Keratinocyte (primary cell): ENCODE measurements at regions not wholly inside any gene's neighbourhood (a gene's known extent, or its start where the extent isn't known, plus 50 kb on each side); places are given as distances from the start of the nearest gene placed in this dataset.
A peak's percentile ranks its signal among the peaks of the same experiment; 100 is the strongest.

Source experiments
- DNase-seq: peaks from one replicate; pipeline ENCODE4 v3.0.0-alpha.2; 2011; ENCODE audit warnings: low read depth, missing footprints, low spot score
- FAIRE-seq: peaks from 2 replicates; lab custom pipeline; 2011; peaks lifted over from hg19 to GRCh38; lab: Jason Lieb, UNC
- H2AFZ ChIP-seq: 2 replicates; pipeline ENCODE4 v1.6.0; 2012; ENCODE audit warnings: low read length, control low read depth, inconsistent platforms; ENCODE audit not compliant: control insufficient read depth
- H3K27ac ChIP-seq: 2 replicates; pipeline ENCODE4 v1.5.1; 2011; ENCODE audit warnings: low read length; ENCODE audit not compliant: control insufficient read depth, insufficient read depth
- H3K27me3 ChIP-seq: 3 replicates; pipeline ENCODE4 v1.6.0; 2011; ENCODE audit warnings: low read length; ENCODE audit not compliant: control insufficient read depth, insufficient read depth; ENCODE audit errors: extremely low read depth
- H3K36me3 ChIP-seq, 2 experiments: 2 replicates in 1 of 2; 3 replicates in 1 of 2; pipeline ENCODE4 v1.5.1; 2011; ENCODE audit warnings: low read length in 2 of 2, mild to moderate bottlenecking in 1 of 2; ENCODE audit not compliant: control insufficient read depth in 2 of 2, insufficient read depth in 2 of 2; ENCODE audit errors: extremely low read depth in 1 of 2
- H3K4me1 ChIP-seq: 3 replicates; pipeline ENCODE4 v1.5.1; 2011; ENCODE audit warnings: low read length; ENCODE audit not compliant: control insufficient read depth, insufficient read depth; ENCODE audit errors: extremely low read depth
- H3K4me2 ChIP-seq: 3 replicates; pipeline ENCODE4 v1.6.0; 2011; ENCODE audit warnings: low read depth, low read length; ENCODE audit not compliant: control insufficient read depth, insufficient read depth; ENCODE audit errors: extremely low read depth
- H3K4me3 ChIP-seq, 3 experiments: fragments of 200-600 bp in 1 of 3; sonication (generic) in 1 of 3; 2 replicates in 2 of 3; 3 replicates in 1 of 3; pipeline ENCODE4 v1.5.1; 2011 to 2016; ENCODE audit warnings: low read length in 3 of 3, mild to moderate bottlenecking in 3 of 3, control low read depth in 2 of 3, inconsistent platforms in 1 of 3, low read depth in 1 of 3, mixed read lengths in 1 of 3, mixed run types in 1 of 3, moderate library complexity in 1 of 3; ENCODE audit not compliant: control insufficient read depth in 2 of 3, insufficient read depth in 2 of 3; ENCODE audit errors: extremely low read depth in 1 of 3
- H3K79me2 ChIP-seq: 2 replicates; pipeline ENCODE4 v1.6.0; 2012; ENCODE audit warnings: low read length; ENCODE audit not compliant: control insufficient read depth, insufficient read depth
- H3K9ac ChIP-seq: 3 replicates; pipeline ENCODE4 v1.6.0; 2011; ENCODE audit warnings: low read length; ENCODE audit not compliant: control insufficient read depth, insufficient read depth; ENCODE audit errors: extremely low read depth
- H3K9me1 ChIP-seq: 3 replicates; pipeline ENCODE4 v1.6.0; 2011; ENCODE audit warnings: low read length; ENCODE audit not compliant: control insufficient read depth, insufficient read depth; ENCODE audit errors: extremely low read depth
- H3K9me3 ChIP-seq: 2 replicates; pipeline ENCODE4 v1.5.1; 2012; ENCODE audit warnings: low read depth, low read length; ENCODE audit not compliant: control insufficient read depth
- H4K20me1 ChIP-seq: 3 replicates; pipeline ENCODE4 v1.6.0; 2011; ENCODE audit warnings: low read length; ENCODE audit not compliant: control insufficient read depth, insufficient read depth; ENCODE audit errors: extremely low read depth
- EZH2 ChIP-seq: IDR thresholded peaks from one replicate; pipeline ENCODE4 v1.6.1; 2012; ENCODE audit warnings: inconsistent platforms, mild to moderate bottlenecking, low read length, moderate library complexity
- dilution Hi-C: fragments of 300-500 bp; cut with MboI; formaldehyde crosslinking; loops from one replicate; pipeline ENCODE4 v1.7.0; 2020; ENCODE audit warnings: low sequenced_read_pairs; ENCODE audit not compliant: extremely low pct_ligation_motif_present
- TF ChIP-seq, protein P1 (sequence below), 3 experiments: IDR thresholded peaks in 1 of 3; conservative IDR thresholded peaks in 1 of 3; optimal IDR thresholded peaks in 1 of 3; 2 replicates in 2 of 3; 3 replicates in 1 of 3; pipeline versions ENCODE3 to v1.5.1; 2011; ENCODE audit warnings: low read length in 3 of 3, mild to moderate bottlenecking in 3 of 3, moderate library complexity in 2 of 3, control low read depth in 1 of 3, inconsistent platforms in 1 of 3; ENCODE audit not compliant: insufficient read depth in 2 of 3; ENCODE audit errors: extremely low read depth in 1 of 3

DNA sequence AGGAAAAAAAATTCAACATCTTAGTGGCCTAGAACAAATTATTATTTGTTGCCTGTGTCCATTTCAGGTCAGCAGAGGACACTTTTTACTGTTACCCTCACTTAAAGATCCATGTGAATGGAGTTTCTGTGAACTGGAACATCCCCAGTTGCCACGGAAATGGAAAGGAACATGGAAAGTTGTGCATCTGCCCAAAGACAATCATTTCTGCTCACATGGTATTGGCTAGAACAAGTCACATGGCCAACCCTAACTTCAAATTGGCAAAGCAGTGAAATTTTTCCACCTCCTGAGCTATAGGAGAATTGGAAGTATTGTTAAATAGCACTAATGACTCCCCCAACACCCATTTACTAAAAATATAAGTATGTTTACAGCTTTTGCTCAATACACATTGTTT, 71.2 kb upstream of the CCBE1 start:
- FAIRE-seq: no peak
- dilution Hi-C loops: no loop called here
- no peaks in the 10 kb centered on the region for H3K36me3 ChIP-seq
- H3K4me1 ChIP-seq: peaks cover 3% of the 10 kb centered on the region
- no peaks in the 10 kb centered on the region for H4K20me1 ChIP-seq
- TF ChIP-seq EZH2: no peak
- TF ChIP-seq, protein P1, sequence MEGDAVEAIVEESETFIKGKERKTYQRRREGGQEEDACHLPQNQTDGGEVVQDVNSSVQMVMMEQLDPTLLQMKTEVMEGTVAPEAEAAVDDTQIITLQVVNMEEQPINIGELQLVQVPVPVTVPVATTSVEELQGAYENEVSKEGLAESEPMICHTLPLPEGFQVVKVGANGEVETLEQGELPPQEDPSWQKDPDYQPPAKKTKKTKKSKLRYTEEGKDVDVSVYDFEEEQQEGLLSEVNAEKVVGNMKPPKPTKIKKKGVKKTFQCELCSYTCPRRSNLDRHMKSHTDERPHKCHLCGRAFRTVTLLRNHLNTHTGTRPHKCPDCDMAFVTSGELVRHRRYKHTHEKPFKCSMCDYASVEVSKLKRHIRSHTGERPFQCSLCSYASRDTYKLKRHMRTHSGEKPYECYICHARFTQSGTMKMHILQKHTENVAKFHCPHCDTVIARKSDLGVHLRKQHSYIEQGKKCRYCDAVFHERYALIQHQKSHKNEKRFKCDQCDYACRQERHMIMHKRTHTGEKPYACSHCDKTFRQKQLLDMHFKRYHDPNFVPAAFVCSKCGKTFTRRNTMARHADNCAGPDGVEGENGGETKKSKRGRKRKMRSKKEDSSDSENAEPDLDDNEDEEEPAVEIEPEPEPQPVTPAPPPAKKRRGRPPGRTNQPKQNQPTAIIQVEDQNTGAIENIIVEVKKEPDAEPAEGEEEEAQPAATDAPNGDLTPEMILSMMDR (optimal IDR thresholded peaks at IDR 0.05 in 1 of 3, IDR thresholded peaks at IDR 0.05 in 1 of 3, conservative IDR thresholded peaks at IDR 0.05 in 1 of 3; ENCODE audit: extremely low read depth in 1 of 3, insufficient read depth in 2 of 3, low read length in 3 of 3): no peak
- DNase-seq: no peak
- H3K4me2 ChIP-seq: no peak overlapping the region
- H3K9me3 ChIP-seq: no peaks in the 10 kb centered on the region
- H3K9ac ChIP-seq: no peak overlapping the region
- H3K9me1 ChIP-seq: no peaks in the 10 kb centered on the region
- H3K27ac ChIP-seq: no peak overlapping the region
- no peak overlapping the region for H3K4me3 ChIP-seq
- no peaks in the 10 kb centered on the region for H3K79me2 ChIP-seq
- H3K27me3 ChIP-seq: no peaks in the 10 kb centered on the region
- H2AFZ ChIP-seq: no peak overlapping the region

DNA sequence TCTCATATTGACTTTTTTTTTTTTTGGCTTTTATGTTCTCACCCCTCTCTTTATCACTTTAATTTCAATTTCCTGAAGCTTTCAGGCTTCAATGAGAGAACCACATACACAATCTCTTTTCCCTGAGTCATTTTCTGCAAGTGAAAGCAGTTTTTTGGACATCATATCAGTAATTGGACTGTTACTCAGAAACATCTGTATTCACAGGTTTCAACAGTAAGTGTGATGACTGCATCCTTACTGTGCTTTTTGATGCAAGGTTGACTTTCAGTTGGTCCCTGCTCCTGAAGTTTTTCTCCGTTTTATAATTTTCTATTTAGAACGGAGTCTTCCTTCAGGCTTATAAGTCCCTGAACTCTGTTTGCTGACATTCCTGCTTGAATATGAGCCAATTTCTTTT, 70.5 kb upstream of the CCBE1 start:
- Histone ChIP-seq H3K4me3 (peak overlapping the region in 1 of 3 experiments; percentile 28), H3K9ac (no peak overlapping the region), H3K9me1 (no peaks in the 10 kb centered on the region), H3K27me3 (no peaks in the 10 kb centered on the region), H3K9me3 (no peaks in the 10 kb centered on the region), H3K79me2 (no peaks in the 10 kb centered on the region), H3K36me3 (no peaks in the 10 kb centered on the region), H3K4me1 (peaks cover 3% of the 10 kb centered on the region), H2AFZ (peak overlapping the region; percentile 50), H4K20me1 (no peaks in the 10 kb centered on the region), H3K27ac (no peak overlapping the region), H3K4me2 (peak overlapping the region; percentile 53)
- TF ChIP-seq EZH2: no peak
- TF ChIP-seq, protein P1 (optimal IDR thresholded peaks at IDR 0.05 in 1 of 3, IDR thresholded peaks at IDR 0.05 in 1 of 3, conservative IDR thresholded peaks at IDR 0.05 in 1 of 3; ENCODE audit: extremely low read depth in 1 of 3, insufficient read depth in 2 of 3, low read length in 3 of 3): no peak
- dilution Hi-C loops: no loop called here
- FAIRE-seq: peak; percentile 48
- peak; percentile 28 for DNase-seq
